Colonic mucosa (tissue), 4 donors: ENCODE measurements at regions not wholly inside any gene's neighbourhood (a gene's known extent, or its start where the extent isn't known, plus 50 kb on each side); places are given as distances from the start of the nearest gene placed in this dataset.
"Not testable (repeated sequence)": the region's sequence is repeated elsewhere in the genome, so short reads cannot be mapped to it uniquely, and the experiment has no call there.

Experiments
- DNase-seq: peaks from one replicate; pipeline ENCODE4 v3.0.0-alpha.2; 2020
- H3K27ac ChIP-seq: fragments of 200-600 bp; one replicate; pipeline ENCODE4 v1.8.0; 2021
- H3K27me3 ChIP-seq: fragments of 200-600 bp; one replicate; pipeline ENCODE4 v1.8.0; 2021
- H3K36me3 ChIP-seq: fragments of 200-600 bp; one replicate; pipeline ENCODE4 v1.8.0; 2021
- H3K4me1 ChIP-seq: fragments of 200-600 bp; one replicate; pipeline ENCODE4 v1.8.0; 2021; ENCODE audit warnings: mild to moderate bottlenecking
- H3K4me3 ChIP-seq: fragments of 200-600 bp; one replicate; pipeline ENCODE4 v1.8.0; 2021
- H3K9ac ChIP-seq, 2 donors: one replicate each; pipeline ENCODE4 v1.7.0; 2013; ENCODE audit warnings: control low read depth in 2 of 2, low read depth in 2 of 2, low read length in 2 of 2
- H3K9me3 ChIP-seq: fragments of 200-600 bp; one replicate; pipeline ENCODE4 v1.8.0; 2021
- CTCF ChIP-seq: fragments of 200-600 bp; IDR thresholded peaks from one replicate; pipeline ENCODE4 v1.8.0; 2022; ENCODE audit warnings: antibody characterized with exemption, mild to moderate bottlenecking
- intact Hi-C: fragments of 100-400 bp; cut with DNase I; formaldehyde crosslinking; loops from one replicate; pipeline ENCODE4 v1.14.1; 2022
- donor health status: healthy.
- donor health status: DM: no; HTN: no; CAD: no.
- donor health status: DM: no; HTN: no; CAD: no.

GRCh38 chr6:139519097-139519496 is 144.6 kb upstream of the CITED2 start:
- H3K4me3 ChIP-seq: no peak overlapping the region
- intact Hi-C loops: no loop called here
- no peak overlapping the region for H3K27ac ChIP-seq

GRCh38 chr6:139518556-139519091 is 144.2 kb upstream of the CITED2 start:
- H3K27ac ChIP-seq: no peak overlapping the region
- H3K4me1 ChIP-seq: no peaks in the 10 kb centered on the region
- H3K9ac ChIP-seq: no peak overlapping the region
- intact Hi-C loops: no loop called here
- TF ChIP-seq CTCF: no peak
- H3K4me3 ChIP-seq: no peak overlapping the region
- H3K27me3 ChIP-seq: no peaks in the 10 kb centered on the region
- no peaks in the 10 kb centered on the region for H3K36me3 ChIP-seq
- DNase-seq: no peak
- no peaks in the 10 kb centered on the region for H3K9me3 ChIP-seq

More at GRCh38 chr6:139519097-139519496, 144.6 kb upstream of the CITED2 start:
- Histone ChIP-seq H3K27me3 (no peaks in the 10 kb centered on the region), H3K9ac (no peak overlapping the region), H3K4me1 (no peaks in the 10 kb centered on the region), H3K36me3 (no peaks in the 10 kb centered on the region), H3K9me3 (no peaks in the 10 kb centered on the region)
- no peak for DNase-seq
- TF ChIP-seq CTCF: no peak

DNA sequence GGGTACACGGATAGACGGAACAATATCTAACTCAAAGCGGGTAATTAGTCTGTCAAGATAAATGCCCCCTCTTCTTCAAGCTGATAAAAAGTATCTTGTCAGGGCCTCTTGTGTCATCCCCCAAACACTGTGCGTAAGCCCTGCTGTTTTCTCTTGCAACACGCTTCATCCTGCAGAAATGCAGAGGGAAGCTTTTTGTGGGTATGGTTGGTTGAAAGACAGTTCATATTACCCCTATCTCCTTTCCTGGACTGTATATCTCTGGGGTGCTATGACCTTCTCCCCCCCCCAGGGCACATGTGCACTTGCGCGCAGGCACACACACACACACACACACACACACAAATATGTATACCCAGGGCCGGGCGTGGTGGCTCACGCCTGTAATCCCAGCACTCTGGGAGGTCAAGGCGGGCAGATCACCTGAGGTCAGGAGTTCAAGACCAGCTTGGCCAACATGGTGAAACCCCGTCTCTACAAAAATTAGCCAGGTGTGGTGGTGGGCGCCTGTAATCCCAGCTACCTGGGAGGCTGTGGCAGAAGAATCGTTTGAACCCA is 143.6 kb upstream of the CITED2 start:
- intact Hi-C loops, DNase-seq, H3K27me3 ChIP-seq, H3K4me1 ChIP-seq, H3K36me3 ChIP-seq, H3K27ac ChIP-seq, H3K9ac ChIP-seq, H3K9me3 ChIP-seq, H3K4me3 ChIP-seq: not testable (repeated sequence)

DNA sequence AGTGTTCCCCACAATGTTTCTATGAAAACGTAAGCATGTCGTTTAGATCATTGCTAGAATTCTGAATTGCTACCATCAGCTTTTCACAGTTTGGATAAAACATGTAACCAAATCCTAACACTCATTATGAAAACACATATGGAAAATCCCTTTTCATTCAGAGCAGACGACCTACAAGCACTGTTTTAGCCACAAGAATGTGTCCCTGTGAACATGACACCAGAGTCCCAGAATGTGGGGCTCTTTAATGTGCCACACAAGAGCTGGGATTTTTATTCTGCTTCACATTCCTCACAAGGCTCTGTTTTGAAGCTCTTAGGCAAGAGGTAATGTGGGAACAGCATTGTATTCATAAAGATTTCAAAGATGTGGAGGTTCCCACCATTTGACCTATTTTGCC is 141.1 kb upstream of the CITED2 start:
- no peak for DNase-seq
- H3K9ac ChIP-seq: no peak overlapping the region
- no peak for TF ChIP-seq CTCF
- no peaks in the 10 kb centered on the region for H3K27me3 ChIP-seq
- no peak overlapping the region for H3K4me3 ChIP-seq
- intact Hi-C loops: no loop called here
- H3K9me3 ChIP-seq: no peaks in the 10 kb centered on the region
- H3K27ac ChIP-seq: no peak overlapping the region
- H3K4me1 ChIP-seq: no peaks in the 10 kb centered on the region
- no peaks in the 10 kb centered on the region for H3K36me3 ChIP-seq

GRCh38 chr6:139514819-139515218 is 140.4 kb upstream of the CITED2 start:
- no peaks in the 10 kb centered on the region for H3K27me3 ChIP-seq
- no peak for DNase-seq
- H3K9me3 ChIP-seq: no peaks in the 10 kb centered on the region

More at GRCh38 chr6:139514819-139515218, 140.4 kb upstream of the CITED2 start:
- Histone ChIP-seq H3K4me1 (no peaks in the 10 kb centered on the region), H3K9ac (no peak overlapping the region), H3K36me3 (no peaks in the 10 kb centered on the region), H3K27ac (no peak overlapping the region), H3K4me3 (no peak overlapping the region)
- intact Hi-C loops: no loop called here
- TF ChIP-seq CTCF: no peak
